ENCODE measurements at regions not wholly inside any gene's neighbourhood (a gene's known extent, or its start where the extent isn't known, plus 50 kb on each side); places are given as distances from the start of the nearest gene placed in this dataset.
A peak's percentile ranks its signal among the peaks of the same experiment; 100 is the strongest.

DNA sequence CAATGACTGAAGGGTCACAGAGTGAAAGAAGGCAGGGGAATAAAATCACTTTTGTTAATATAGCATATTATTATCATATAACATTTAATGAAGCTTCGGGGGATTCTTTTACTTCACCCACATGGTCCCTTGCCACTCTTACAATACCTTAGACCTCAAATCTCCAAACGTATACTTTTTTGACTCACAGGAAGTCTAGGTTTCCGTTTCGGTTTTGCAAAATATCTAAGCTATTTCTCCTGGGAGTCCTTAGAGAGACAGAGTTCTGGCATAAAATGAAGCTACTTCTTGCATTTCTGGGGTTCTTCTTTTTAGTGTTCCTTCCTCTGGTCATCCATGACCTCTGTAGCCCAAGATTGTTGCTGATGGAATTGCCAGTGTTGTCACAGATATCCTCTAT, 590.5 kb upstream of the ATP2B1 start:
- no peak for DNase-seq

DNA sequence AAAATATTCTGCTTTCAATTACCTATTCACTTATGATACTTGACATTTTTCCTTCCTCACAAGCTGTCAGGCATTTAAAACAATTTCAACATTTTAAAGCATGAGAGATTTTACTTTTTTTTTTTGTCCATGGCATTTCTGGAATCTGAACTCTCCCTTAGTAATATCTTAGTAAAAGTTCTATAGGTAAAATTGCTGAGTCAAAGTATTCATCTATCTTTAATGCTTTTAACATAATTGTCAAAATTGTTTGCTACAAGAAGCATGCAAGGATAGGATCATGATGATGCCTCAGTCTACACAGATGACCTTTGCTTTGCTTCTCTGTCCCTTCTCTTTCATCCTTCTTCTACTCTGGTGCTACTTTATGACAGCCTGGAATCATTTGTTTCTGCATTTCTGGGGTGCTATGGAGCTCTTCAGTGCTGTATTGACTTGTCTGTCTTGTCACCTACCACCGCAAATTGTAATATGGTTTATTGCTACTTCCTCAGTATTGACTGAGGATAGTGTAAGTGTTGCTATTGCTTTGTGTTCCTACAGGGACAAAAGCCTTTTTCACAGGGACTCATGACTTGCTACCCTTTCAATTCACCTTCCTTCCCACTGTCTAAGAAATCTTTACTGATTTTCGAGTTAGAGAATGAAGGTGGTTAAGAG, 589.8 kb upstream of the ATP2B1 start:
- DNase-seq: no peak

- no peak for DNase-seq
These were observed 587.2 kb upstream of the ATP2B1 start for GRCh38 chr12:90295858-90296257.

DNA sequence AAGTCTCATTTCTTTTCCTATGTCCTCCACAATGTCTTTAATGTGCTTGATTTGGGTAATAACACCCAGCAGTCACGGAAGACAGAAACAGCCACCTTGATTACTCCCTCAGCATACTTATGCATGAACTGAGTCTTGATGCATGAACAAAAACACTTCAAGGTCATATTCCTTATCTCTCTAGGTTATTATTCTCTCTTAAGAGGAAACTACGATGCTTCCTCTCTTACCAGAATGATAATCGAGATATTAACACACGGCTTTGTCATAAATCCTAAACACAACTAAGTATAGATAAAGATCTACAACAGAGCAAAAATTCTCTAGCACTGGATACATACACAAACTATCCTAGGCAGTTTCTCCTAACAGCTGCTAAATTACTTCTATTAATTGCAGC, 583.5 kb upstream of the ATP2B1 start:
- no peak for DNase-seq

DNA sequence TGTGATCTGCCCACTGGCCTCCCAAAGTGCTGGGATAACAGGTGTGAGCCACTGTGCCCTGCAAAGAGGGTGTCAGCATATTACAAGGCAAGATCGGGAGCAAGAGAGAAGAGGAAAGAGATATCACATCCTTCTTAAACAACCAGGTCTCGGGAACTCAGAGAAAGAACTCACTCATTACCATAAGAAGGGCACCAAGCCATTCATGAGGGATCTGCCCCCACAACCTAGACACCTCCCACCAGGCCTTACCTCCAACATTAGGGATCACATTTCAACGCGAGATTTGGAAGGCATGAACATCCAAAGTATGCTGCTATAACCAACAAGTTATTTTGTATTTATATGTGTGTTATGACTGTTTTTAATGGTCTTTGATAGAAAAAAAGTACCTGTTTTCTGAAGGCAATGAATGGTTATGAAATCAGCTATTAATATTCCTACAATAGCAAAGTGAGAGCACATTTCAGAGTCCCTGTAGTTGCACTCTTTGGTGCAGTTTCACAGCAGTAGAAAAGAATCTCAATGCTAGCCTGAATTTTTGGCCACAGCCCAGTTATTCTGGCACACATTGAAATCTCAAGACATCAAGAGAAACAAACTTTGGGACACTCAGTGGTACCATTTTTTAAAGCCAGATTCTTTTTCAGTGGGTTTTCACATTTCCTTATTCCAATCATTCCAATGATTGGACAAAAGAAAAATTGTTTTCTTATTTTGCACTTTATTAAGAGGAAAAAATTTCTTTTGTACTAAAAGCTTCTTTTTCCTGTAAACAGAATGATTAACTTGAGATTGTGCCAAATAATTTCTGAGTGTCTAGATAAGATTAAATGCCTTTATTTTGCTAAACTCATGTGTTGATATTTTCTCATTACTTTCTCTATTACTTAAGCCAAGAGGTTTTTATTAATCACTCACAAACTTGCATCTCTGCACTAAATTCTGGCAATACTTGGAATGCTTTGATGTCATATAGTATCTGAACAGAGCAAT, 582.6 kb upstream of the ATP2B1 start:
- DNase-seq: no peak

- DNase-seq: no peak
These were observed 578.9 kb upstream of the ATP2B1 start for GRCh38 chr12:90287585-90287984.

- no peak for DNase-seq
These were observed 572.7 kb upstream of the ATP2B1 start for GRCh38 chr12:90281154-90281868.

- no peak for DNase-seq
These were observed 572.0 kb upstream of the ATP2B1 start for GRCh38 chr12:90280564-90281058.

DNA sequence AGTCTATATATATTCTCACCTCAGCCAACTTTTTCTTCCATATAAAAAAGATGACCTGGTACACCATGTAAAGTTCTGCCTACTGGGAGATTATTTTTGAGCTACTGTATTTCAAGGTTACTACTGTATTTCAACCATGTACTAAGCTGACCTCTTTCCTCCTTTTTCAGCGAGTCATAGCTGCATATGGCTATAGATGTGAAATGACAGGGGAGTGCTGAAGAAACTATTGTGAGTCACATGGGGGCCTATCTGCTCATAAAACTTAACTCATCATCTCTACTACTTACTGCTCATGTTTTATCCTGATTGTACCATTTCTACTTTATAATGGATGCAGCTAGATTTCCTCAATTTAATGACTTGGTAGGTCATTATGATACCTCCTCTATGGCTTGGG, 571.4 kb upstream of the ATP2B1 start:
- no peak for DNase-seq

DNA sequence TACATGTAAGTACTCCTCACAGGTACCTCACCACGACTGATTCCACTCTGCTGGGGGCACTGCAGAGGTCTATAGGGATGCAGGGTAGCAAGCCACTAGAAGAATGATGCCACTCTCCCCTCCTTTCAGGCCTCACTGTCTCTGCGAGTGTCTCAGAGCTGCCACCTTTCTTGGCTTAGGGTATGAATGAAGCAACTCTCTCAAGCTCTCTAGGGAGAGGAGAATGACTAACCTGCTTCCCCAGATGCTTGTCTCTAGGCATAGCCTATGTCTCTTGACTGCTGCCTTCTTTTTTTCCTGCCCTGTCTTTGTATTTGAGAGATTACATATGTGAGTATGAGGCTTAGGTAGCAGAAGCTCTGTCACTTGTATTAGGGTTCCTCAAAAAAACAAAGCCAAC, 566.5 kb upstream of the ATP2B1 start:
- DNase-seq: no peak

- DNase-seq: no peak
These were observed 565.8 kb upstream of the ATP2B1 start for GRCh38 chr12:90274407-90274806.

GRCh38 chr12:90268574-90268973, 559.9 kb upstream of the ATP2B1 start:
- DNase-seq: no peak

GRCh38 chr12:90262251-90262650, 553.6 kb upstream of the ATP2B1 start:
- DNase-seq: no peak

- DNase-seq: no peak
These were observed 552.6 kb upstream of the ATP2B1 start for GRCh38 chr12:90261283-90261682.

GRCh38 chr12:90260136-90260535, 551.5 kb upstream of the ATP2B1 start:
- DNase-seq: no peak

- no peak for DNase-seq
These were observed 549.4 kb upstream of the ATP2B1 start for GRCh38 chr12:90257927-90258624.

DNA sequence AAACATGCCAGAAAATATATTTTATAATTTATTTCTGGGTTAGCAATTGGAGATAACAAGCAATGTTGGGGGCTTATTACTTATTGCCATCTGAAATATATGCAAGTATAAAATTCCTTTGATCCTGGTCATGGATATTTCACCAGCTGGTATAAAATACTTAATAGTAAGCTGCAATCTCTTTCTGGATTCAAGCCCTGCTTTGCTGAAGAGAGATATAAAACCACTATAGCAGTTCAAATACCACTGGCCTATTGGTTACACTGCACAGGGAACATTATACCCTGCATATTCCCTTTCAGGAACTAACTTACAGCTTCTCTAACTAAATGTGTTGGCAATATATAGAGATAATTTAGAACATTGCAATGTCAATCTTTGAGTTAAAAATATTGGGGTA, 546.2 kb upstream of the ATP2B1 start:
- no peak for DNase-seq

GRCh38 chr12:90253674-90254181, 545.1 kb upstream of the ATP2B1 start:
- peak; percentile 16 for DNase-seq

DNA sequence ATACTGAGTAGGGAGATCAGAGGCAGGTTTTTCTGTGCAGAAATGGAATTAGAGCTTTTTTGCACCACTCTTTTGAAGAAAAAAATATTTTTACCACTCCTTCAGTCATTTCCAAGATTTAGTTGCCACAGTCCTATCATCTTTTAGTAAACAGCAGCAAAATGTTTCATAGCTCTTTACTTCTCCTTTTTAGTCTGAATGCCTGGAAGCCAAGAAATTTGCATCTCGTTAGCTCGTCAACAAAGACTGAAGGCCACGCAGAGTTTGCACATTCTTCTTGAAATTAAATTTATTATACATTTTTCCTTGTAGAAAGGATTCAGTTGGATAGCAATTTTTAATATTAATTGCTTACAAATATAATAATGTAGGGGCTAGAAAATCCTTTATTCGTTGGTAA, 544.5 kb upstream of the ATP2B1 start:
- no peak for DNase-seq

GRCh38 chr12:90250766-90251165, 542.1 kb upstream of the ATP2B1 start:
- DNase-seq: no peak

GRCh38 chr12:90250042-90250441, 541.4 kb upstream of the ATP2B1 start:
- DNase-seq: no peak

DNA sequence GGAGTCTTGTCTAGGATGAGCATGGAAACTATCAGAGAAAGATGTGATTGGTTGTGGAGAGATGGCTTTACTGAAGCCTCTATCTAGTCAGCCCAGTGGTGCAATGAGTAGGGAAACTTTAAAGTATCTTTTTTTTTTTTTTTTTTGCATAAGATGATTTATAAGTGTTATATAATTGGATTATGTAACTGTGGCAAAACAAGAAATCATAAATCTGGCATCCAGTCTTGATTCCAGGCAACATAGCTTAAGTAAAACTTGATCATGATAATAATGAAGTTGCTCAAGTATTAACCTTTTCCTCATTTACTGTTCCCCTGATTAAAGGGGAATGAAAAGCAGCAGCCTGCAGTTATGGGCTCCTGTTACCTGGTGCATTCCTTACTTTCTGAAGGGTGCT, 538.0 kb upstream of the ATP2B1 start:
- DNase-seq: no peak

GRCh38 chr12:90245391-90245790, 536.8 kb upstream of the ATP2B1 start:
- DNase-seq: no peak
